Keratinocyte (primary cell): ENCODE measurements at regions not wholly inside any gene's neighbourhood (a gene's known extent, or its start where the extent isn't known, plus 50 kb on each side); places are given as distances from the start of the nearest gene placed in this dataset.

Experiments
- DNase-seq: peaks from one replicate; pipeline ENCODE4 v3.0.0-alpha.2; 2011; ENCODE audit warnings: low read depth, missing footprints, low spot score
- FAIRE-seq: peaks from 2 replicates; lab custom pipeline; 2011; peaks lifted over from hg19 to GRCh38; lab: Jason Lieb, UNC
- H2AFZ ChIP-seq: 2 replicates; pipeline ENCODE4 v1.6.0; 2012; ENCODE audit warnings: low read length, control low read depth, inconsistent platforms; ENCODE audit not compliant: control insufficient read depth
- H3K27ac ChIP-seq: 2 replicates; pipeline ENCODE4 v1.5.1; 2011; ENCODE audit warnings: low read length; ENCODE audit not compliant: control insufficient read depth, insufficient read depth
- H3K27me3 ChIP-seq: 3 replicates; pipeline ENCODE4 v1.6.0; 2011; ENCODE audit warnings: low read length; ENCODE audit not compliant: control insufficient read depth, insufficient read depth; ENCODE audit errors: extremely low read depth
- H3K36me3 ChIP-seq, 2 experiments: 2 replicates in 1 of 2; 3 replicates in 1 of 2; pipeline ENCODE4 v1.5.1; 2011; ENCODE audit warnings: low read length in 2 of 2, mild to moderate bottlenecking in 1 of 2; ENCODE audit not compliant: control insufficient read depth in 2 of 2, insufficient read depth in 2 of 2; ENCODE audit errors: extremely low read depth in 1 of 2
- H3K4me1 ChIP-seq: 3 replicates; pipeline ENCODE4 v1.5.1; 2011; ENCODE audit warnings: low read length; ENCODE audit not compliant: control insufficient read depth, insufficient read depth; ENCODE audit errors: extremely low read depth
- H3K4me2 ChIP-seq: 3 replicates; pipeline ENCODE4 v1.6.0; 2011; ENCODE audit warnings: low read depth, low read length; ENCODE audit not compliant: control insufficient read depth, insufficient read depth; ENCODE audit errors: extremely low read depth
- H3K4me3 ChIP-seq, 3 experiments: fragments of 200-600 bp in 1 of 3; sonication (generic) in 1 of 3; 2 replicates in 2 of 3; 3 replicates in 1 of 3; pipeline ENCODE4 v1.5.1; 2011 to 2016; ENCODE audit warnings: low read length in 3 of 3, mild to moderate bottlenecking in 3 of 3, control low read depth in 2 of 3, inconsistent platforms in 1 of 3, low read depth in 1 of 3, mixed read lengths in 1 of 3, mixed run types in 1 of 3, moderate library complexity in 1 of 3; ENCODE audit not compliant: control insufficient read depth in 2 of 3, insufficient read depth in 2 of 3; ENCODE audit errors: extremely low read depth in 1 of 3
- H3K79me2 ChIP-seq: 2 replicates; pipeline ENCODE4 v1.6.0; 2012; ENCODE audit warnings: low read length; ENCODE audit not compliant: control insufficient read depth, insufficient read depth
- H3K9ac ChIP-seq: 3 replicates; pipeline ENCODE4 v1.6.0; 2011; ENCODE audit warnings: low read length; ENCODE audit not compliant: control insufficient read depth, insufficient read depth; ENCODE audit errors: extremely low read depth
- H3K9me1 ChIP-seq: 3 replicates; pipeline ENCODE4 v1.6.0; 2011; ENCODE audit warnings: low read length; ENCODE audit not compliant: control insufficient read depth, insufficient read depth; ENCODE audit errors: extremely low read depth
- H3K9me3 ChIP-seq: 2 replicates; pipeline ENCODE4 v1.5.1; 2012; ENCODE audit warnings: low read depth, low read length; ENCODE audit not compliant: control insufficient read depth
- H4K20me1 ChIP-seq: 3 replicates; pipeline ENCODE4 v1.6.0; 2011; ENCODE audit warnings: low read length; ENCODE audit not compliant: control insufficient read depth, insufficient read depth; ENCODE audit errors: extremely low read depth
- EZH2 ChIP-seq: IDR thresholded peaks from one replicate; pipeline ENCODE4 v1.6.1; 2012; ENCODE audit warnings: inconsistent platforms, mild to moderate bottlenecking, low read length, moderate library complexity
- dilution Hi-C: fragments of 300-500 bp; cut with MboI; formaldehyde crosslinking; loops from one replicate; pipeline ENCODE4 v1.7.0; 2020; ENCODE audit warnings: low sequenced_read_pairs; ENCODE audit not compliant: extremely low pct_ligation_motif_present
- TF ChIP-seq, protein P1 (sequence below), 3 experiments: IDR thresholded peaks in 1 of 3; conservative IDR thresholded peaks in 1 of 3; optimal IDR thresholded peaks in 1 of 3; 2 replicates in 2 of 3; 3 replicates in 1 of 3; pipeline versions ENCODE3 to v1.5.1; 2011; ENCODE audit warnings: low read length in 3 of 3, mild to moderate bottlenecking in 3 of 3, moderate library complexity in 2 of 3, control low read depth in 1 of 3, inconsistent platforms in 1 of 3; ENCODE audit not compliant: insufficient read depth in 2 of 3; ENCODE audit errors: extremely low read depth in 1 of 3

DNA sequence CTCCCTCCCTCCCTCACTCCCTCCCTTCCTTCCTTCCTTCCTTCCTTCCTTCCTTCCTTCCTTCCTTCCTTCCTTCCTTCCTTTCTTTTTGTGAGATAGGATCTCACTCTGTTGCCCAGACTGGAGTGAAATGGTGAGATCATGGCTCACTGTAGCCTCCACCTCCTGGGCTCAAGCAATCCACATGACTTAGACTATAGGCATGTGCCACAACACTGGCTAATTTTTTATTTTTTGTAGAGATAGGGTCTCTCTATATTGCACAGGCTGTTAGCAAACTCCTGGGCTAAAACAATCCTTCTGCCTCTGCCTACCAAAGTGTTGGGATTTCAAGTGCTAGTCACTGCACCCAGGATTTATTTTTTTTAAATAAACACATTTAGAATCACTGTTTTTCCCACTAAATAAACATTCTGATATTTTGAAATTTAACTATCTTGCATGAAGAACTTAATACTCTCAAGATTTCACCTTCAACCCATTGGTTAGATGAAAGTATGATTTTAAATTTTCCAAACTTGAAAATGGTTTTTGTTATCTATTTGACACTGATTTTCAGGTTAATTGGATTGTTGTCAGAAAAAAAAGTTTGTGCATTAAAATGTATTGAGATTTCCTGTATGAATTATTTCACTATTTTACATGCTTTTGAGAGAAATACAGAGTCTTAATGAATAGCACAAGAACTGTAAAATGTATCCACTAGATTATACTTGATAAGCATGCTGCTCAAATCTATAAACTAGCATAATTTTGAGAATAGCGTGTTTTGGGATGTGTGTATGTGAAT, 745.1 kb downstream of the TSN start:
- H3K9me1 ChIP-seq, result no peaks in the 10 kb centered on the region
- dilution Hi-C loops, result no loop called here

DNA sequence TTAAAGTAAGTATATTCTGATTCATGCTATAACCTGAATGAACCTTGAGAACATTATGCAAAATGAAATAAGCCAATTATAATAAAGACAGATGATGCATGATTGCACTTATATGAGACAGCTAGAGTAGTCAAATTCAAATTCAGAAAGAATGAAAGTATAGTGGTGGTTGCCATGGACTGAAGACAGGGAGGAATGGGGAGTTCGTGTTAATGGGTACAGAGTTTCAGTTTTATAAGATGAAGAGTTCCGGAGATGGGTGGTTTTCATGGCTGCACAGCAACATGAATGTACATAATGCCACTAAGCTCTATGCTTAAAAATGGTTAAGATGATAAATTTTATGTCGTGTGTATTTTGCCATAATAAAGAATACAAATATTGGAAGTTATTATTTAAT, 751.2 kb downstream of the TSN start:
- H3K4me3 ChIP-seq, result no peak overlapping the region
- no peak for FAIRE-seq
- dilution Hi-C loops, result no loop called here

More for the DNA sequence above, 745.1 kb downstream of the TSN start:
- no peak overlapping the region for H3K4me3 ChIP-seq
- no peaks in the 10 kb centered on the region for H3K27me3 ChIP-seq
- no peak overlapping the region for H3K9ac ChIP-seq
- H3K4me2 ChIP-seq, result no peak overlapping the region
- TF ChIP-seq, protein P1, sequence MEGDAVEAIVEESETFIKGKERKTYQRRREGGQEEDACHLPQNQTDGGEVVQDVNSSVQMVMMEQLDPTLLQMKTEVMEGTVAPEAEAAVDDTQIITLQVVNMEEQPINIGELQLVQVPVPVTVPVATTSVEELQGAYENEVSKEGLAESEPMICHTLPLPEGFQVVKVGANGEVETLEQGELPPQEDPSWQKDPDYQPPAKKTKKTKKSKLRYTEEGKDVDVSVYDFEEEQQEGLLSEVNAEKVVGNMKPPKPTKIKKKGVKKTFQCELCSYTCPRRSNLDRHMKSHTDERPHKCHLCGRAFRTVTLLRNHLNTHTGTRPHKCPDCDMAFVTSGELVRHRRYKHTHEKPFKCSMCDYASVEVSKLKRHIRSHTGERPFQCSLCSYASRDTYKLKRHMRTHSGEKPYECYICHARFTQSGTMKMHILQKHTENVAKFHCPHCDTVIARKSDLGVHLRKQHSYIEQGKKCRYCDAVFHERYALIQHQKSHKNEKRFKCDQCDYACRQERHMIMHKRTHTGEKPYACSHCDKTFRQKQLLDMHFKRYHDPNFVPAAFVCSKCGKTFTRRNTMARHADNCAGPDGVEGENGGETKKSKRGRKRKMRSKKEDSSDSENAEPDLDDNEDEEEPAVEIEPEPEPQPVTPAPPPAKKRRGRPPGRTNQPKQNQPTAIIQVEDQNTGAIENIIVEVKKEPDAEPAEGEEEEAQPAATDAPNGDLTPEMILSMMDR (optimal IDR thresholded peaks at IDR 0.05 in 1 of 3, IDR thresholded peaks at IDR 0.05 in 1 of 3, conservative IDR thresholded peaks at IDR 0.05 in 1 of 3; ENCODE audit: extremely low read depth in 1 of 3, insufficient read depth in 2 of 3, low read length in 3 of 3), result no peak
- TF ChIP-seq EZH2, result no peak
- H4K20me1 ChIP-seq, result no peaks in the 10 kb centered on the region
- DNase-seq, result no peak
- no peak overlapping the region for H2AFZ ChIP-seq
- no peak for FAIRE-seq
- no peaks in the 10 kb centered on the region for H3K79me2 ChIP-seq
- H3K4me1 ChIP-seq, result no peaks in the 10 kb centered on the region
- no peaks in the 10 kb centered on the region for H3K9me3 ChIP-seq
- H3K36me3 ChIP-seq, result no peaks in the 10 kb centered on the region
- H3K27ac ChIP-seq, result no peak overlapping the region

More for the DNA sequence above, 751.2 kb downstream of the TSN start:
- Histone ChIP-seq H3K79me2 (no peaks in the 10 kb centered on the region), H3K9me3 (no peaks in the 10 kb centered on the region), H2AFZ (no peak overlapping the region), H3K27me3 (no peaks in the 10 kb centered on the region), H3K4me2 (no peak overlapping the region), H4K20me1 (no peaks in the 10 kb centered on the region), H3K4me1 (no peaks in the 10 kb centered on the region), H3K27ac (no peak overlapping the region), H3K9me1 (no peaks in the 10 kb centered on the region), H3K9ac (no peak overlapping the region), H3K36me3 (no peaks in the 10 kb centered on the region)
- no peak for DNase-seq
- TF ChIP-seq, protein P1 (optimal IDR thresholded peaks at IDR 0.05 in 1 of 3, IDR thresholded peaks at IDR 0.05 in 1 of 3, conservative IDR thresholded peaks at IDR 0.05 in 1 of 3; ENCODE audit: extremely low read depth in 1 of 3, insufficient read depth in 2 of 3, low read length in 3 of 3), result no peak
- no peak for TF ChIP-seq EZH2
